DOHH2 (cell line): ENCODE measurements at regions not wholly inside any gene's neighbourhood (a gene's known extent, or its start where the extent isn't known, plus 50 kb on each side); places are given as distances from the start of the nearest gene placed in this dataset.

Source experiments
- H3F3A ChIP-seq: fragments of 200-600 bp; sonication (generic), shearing (Covaris generic); 2 replicates; pipeline ENCODE4 v1.6.0; 2016; ENCODE audit warnings: antibody characterized with exemption, mild to moderate bottlenecking; ENCODE audit not compliant: control insufficient read depth, insufficient read depth
- H3K27ac ChIP-seq: fragments of 200-600 bp; sonication (generic); 2 replicates; pipeline ENCODE4 v1.5.1; 2014; ENCODE audit warnings: low read depth, mild to moderate bottlenecking, low read length, moderate library complexity
- H3K27me3 ChIP-seq: fragments of 200-600 bp; sonication (generic); 2 replicates; pipeline ENCODE4 v1.6.1; 2014; ENCODE audit warnings: mild to moderate bottlenecking, low read length, mixed read lengths; ENCODE audit not compliant: control insufficient read depth
- H3K36me3 ChIP-seq: fragments of 200-600 bp; sonication (generic); 2 replicates; pipeline ENCODE4 v1.6.1; 2014; ENCODE audit warnings: mild to moderate bottlenecking, low read length, moderate library complexity, mixed read lengths; ENCODE audit not compliant: control insufficient read depth
- H3K4me1 ChIP-seq: fragments of 200-600 bp; sonication (generic); 2 replicates; pipeline ENCODE4 v1.6.1; 2014; ENCODE audit warnings: mild to moderate bottlenecking, low read length, mixed read lengths; ENCODE audit not compliant: control insufficient read depth
- H3K4me2 ChIP-seq: fragments of 200-600 bp; sonication (generic); 2 replicates; pipeline ENCODE4 v1.6.0; 2014; ENCODE audit warnings: mild to moderate bottlenecking, low read length, moderate library complexity
- H3K4me3 ChIP-seq: fragments of 200-600 bp; sonication (generic); 2 replicates; pipeline ENCODE4 v1.5.1; 2014; ENCODE audit warnings: mild to moderate bottlenecking, low read length, mixed read lengths
- H3K79me2 ChIP-seq: fragments of 200-600 bp; sonication (generic); 2 replicates; pipeline ENCODE4 v1.6.1; 2014; ENCODE audit warnings: mild to moderate bottlenecking, low read length, mixed read lengths; ENCODE audit not compliant: control insufficient read depth
- H3K9me2 ChIP-seq: fragments of 200-600 bp; sonication (generic); replicated peaks from 2 replicates; pipeline ENCODE4 v1.6.1; 2014; ENCODE audit warnings: mild to moderate bottlenecking, low read length, mixed read lengths; ENCODE audit not compliant: control insufficient read depth
- H3K9me3 ChIP-seq: fragments of 200-600 bp; sonication (generic); 2 replicates; pipeline ENCODE4 v1.6.1; 2014; ENCODE audit warnings: antibody characterized with exemption, low read length, mixed read lengths; ENCODE audit not compliant: control insufficient read depth, insufficient read depth
- H4K20me1 ChIP-seq: fragments of 200-600 bp; sonication (generic); 2 replicates; pipeline ENCODE4 v1.6.0; 2014; ENCODE audit warnings: low read depth, mild to moderate bottlenecking, antibody characterized with exemption, low read length, moderate library complexity; ENCODE audit not compliant: control insufficient read depth, insufficient read depth
- CTCF ChIP-seq: fragments of 200-600 bp; sonication (generic); IDR thresholded peaks from one replicate; pipeline ENCODE4 v1.5.1; 2014; ENCODE audit warnings: antibody characterized with exemption, mild to moderate bottlenecking, low read depth, low read length; ENCODE audit not compliant: poor library complexity, severe bottlenecking
- EZH2phosphoT487 ChIP-seq: fragments of 200-600 bp; sonication (generic); IDR thresholded peaks from 2 replicates; pipeline ENCODE4 v1.6.1; 2017; ENCODE audit warnings: borderline replicate concordance, mild to moderate bottlenecking, antibody characterized with exemption, low read length, moderate library complexity, mixed read lengths

- no peak overlapping the region for H3K4me2 ChIP-seq
- TF ChIP-seq EZH2phosphoT487 (no peak), CTCF (no peak)
- no peaks in the 10 kb centered on the region for H3K9me3 ChIP-seq
- H3K27ac ChIP-seq, result no peak overlapping the region
- H3K4me1 ChIP-seq, result no peaks in the 10 kb centered on the region
- H3K79me2 ChIP-seq, result no peaks in the 10 kb centered on the region
- no peak overlapping the region for H3K4me3 ChIP-seq
- no peaks in the 10 kb centered on the region for H3F3A ChIP-seq
- H3K9me2 ChIP-seq, result no peaks in the 10 kb centered on the region
- H3K27me3 ChIP-seq, result no peaks in the 10 kb centered on the region
- no peaks in the 10 kb centered on the region for H4K20me1 ChIP-seq
- H3K36me3 ChIP-seq, result no peaks in the 10 kb centered on the region
Measured at GRCh38 chr2:162963156-162963555, 124.6 kb upstream of the KCNH7 start.

GRCh38 chr2:162945785-162946184, 107.2 kb upstream of the KCNH7 start:
- Histone ChIP-seq H3K4me2 (no peak overlapping the region), H3K9me3 (no peaks in the 10 kb centered on the region), H3F3A (no peaks in the 10 kb centered on the region), H3K4me3 (no peak overlapping the region), H3K79me2 (no peaks in the 10 kb centered on the region), H3K4me1 (no peaks in the 10 kb centered on the region), H3K36me3 (no peaks in the 10 kb centered on the region), H3K27ac (no peak overlapping the region), H4K20me1 (no peaks in the 10 kb centered on the region), H3K9me2 (no peaks in the 10 kb centered on the region), H3K27me3 (no peaks in the 10 kb centered on the region)
- TF ChIP-seq CTCF, result no peak
- TF ChIP-seq EZH2phosphoT487, result no peak

GRCh38 chr2:162938387-162938786, 99.8 kb upstream of the KCNH7 start:
- H3K9me2 ChIP-seq, result no peaks in the 10 kb centered on the region
- no peak overlapping the region for H3K27ac ChIP-seq
- no peaks in the 10 kb centered on the region for H3K79me2 ChIP-seq
- no peaks in the 10 kb centered on the region for H3K9me3 ChIP-seq
- H4K20me1 ChIP-seq, result no peaks in the 10 kb centered on the region
- H3K36me3 ChIP-seq, result no peaks in the 10 kb centered on the region
- H3K4me1 ChIP-seq, result no peaks in the 10 kb centered on the region
- no peaks in the 10 kb centered on the region for H3F3A ChIP-seq
- no peaks in the 10 kb centered on the region for H3K27me3 ChIP-seq
- H3K4me2 ChIP-seq, result no peak overlapping the region
- TF ChIP-seq EZH2phosphoT487 (no peak), CTCF (no peak)
- no peak overlapping the region for H3K4me3 ChIP-seq

GRCh38 chr2:162934191-162934590, 95.6 kb upstream of the KCNH7 start:
- no peak overlapping the region for H3K4me2 ChIP-seq
- no peaks in the 10 kb centered on the region for H3F3A ChIP-seq
- no peaks in the 10 kb centered on the region for H4K20me1 ChIP-seq
- H3K9me2 ChIP-seq, result no peaks in the 10 kb centered on the region
- no peak overlapping the region for H3K4me3 ChIP-seq
- TF ChIP-seq CTCF (no peak), EZH2phosphoT487 (no peak)
- H3K27me3 ChIP-seq, result no peaks in the 10 kb centered on the region
- no peaks in the 10 kb centered on the region for H3K9me3 ChIP-seq
- no peaks in the 10 kb centered on the region for H3K79me2 ChIP-seq
- no peak overlapping the region for H3K27ac ChIP-seq
- H3K4me1 ChIP-seq, result no peaks in the 10 kb centered on the region
- no peaks in the 10 kb centered on the region for H3K36me3 ChIP-seq
